ENCODE measurements at regions not wholly inside any gene's neighbourhood (a gene's known extent, or its start where the extent isn't known, plus 50 kb on each side); places are given as distances from the start of the nearest gene placed in this dataset.

DNA sequence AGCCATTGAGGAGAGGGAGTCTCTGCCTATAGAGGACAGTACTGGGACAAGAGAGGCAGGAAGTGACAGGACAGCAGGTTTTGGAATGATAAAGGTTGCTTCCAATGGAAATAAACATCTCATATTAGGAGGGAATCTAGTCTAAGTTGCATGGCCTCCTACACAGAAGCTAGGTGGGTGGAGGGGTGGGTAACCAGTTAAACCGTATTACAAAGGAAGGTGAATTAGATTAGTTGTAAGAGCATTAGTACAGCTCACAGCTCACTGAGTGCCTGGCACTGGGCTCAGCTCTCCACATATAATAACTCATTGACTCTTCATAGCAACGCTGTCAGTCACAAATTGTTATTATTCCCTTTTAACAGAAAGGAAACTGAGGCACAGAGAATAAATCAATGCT, 468.1 kb downstream of the PTPRU start:
- 21% methylated on average over 2 of the region's 2 CpGs for WGBS (ENCODE audit: missing lambda C conversion rate)
- TF ChIP-seq TP53 (CRISPR knock-in tag; IDR thresholded peaks at IDR 0.05), result no peak
- TF ChIP-seq, protein P1, sequence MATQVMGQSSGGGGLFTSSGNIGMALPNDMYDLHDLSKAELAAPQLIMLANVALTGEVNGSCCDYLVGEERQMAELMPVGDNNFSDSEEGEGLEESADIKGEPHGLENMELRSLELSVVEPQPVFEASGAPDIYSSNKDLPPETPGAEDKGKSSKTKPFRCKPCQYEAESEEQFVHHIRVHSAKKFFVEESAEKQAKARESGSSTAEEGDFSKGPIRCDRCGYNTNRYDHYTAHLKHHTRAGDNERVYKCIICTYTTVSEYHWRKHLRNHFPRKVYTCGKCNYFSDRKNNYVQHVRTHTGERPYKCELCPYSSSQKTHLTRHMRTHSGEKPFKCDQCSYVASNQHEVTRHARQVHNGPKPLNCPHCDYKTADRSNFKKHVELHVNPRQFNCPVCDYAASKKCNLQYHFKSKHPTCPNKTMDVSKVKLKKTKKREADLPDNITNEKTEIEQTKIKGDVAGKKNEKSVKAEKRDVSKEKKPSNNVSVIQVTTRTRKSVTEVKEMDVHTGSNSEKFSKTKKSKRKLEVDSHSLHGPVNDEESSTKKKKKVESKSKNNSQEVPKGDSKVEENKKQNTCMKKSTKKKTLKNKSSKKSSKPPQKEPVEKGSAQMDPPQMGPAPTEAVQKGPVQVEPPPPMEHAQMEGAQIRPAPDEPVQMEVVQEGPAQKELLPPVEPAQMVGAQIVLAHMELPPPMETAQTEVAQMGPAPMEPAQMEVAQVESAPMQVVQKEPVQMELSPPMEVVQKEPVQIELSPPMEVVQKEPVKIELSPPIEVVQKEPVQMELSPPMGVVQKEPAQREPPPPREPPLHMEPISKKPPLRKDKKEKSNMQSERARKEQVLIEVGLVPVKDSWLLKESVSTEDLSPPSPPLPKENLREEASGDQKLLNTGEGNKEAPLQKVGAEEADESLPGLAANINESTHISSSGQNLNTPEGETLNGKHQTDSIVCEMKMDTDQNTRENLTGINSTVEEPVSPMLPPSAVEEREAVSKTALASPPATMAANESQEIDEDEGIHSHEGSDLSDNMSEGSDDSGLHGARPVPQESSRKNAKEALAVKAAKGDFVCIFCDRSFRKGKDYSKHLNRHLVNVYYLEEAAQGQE (IDR thresholded peaks at IDR 0.05), result no peak
- TF ChIP-seq HEYL (CRISPR knock-in tag; IDR thresholded peaks at IDR 0.05), result no peak
- TF ChIP-seq RFX5 (IDR thresholded peaks at IDR 0.05), result no peak
- TF ChIP-seq JUNB (IDR thresholded peaks at IDR 0.05), result no peak
- no peak for TF ChIP-seq CEBPB (IDR thresholded peaks at IDR 0.05)
- TF ChIP-seq BHLHE40 (IDR thresholded peaks at IDR 0.05; ENCODE audit: low read depth, low read length), result no peak
- no peak for TF ChIP-seq CBX2 (IDR thresholded peaks at IDR 0.05; ENCODE audit: borderline replicate concordance, low read depth)
- TF ChIP-seq SREBF2 (IDR thresholded peaks at IDR 0.05), result no peak
- TF ChIP-seq SMC3 (IDR thresholded peaks at IDR 0.05), result no peak
- TF ChIP-seq HOXA7 (CRISPR knock-in tag; IDR thresholded peaks at IDR 0.05), result no peak
- no peak for TF ChIP-seq EHF (CRISPR knock-in tag; IDR thresholded peaks at IDR 0.05)
- no peak for TF ChIP-seq RARB (CRISPR knock-in tag; IDR thresholded peaks at IDR 0.05)
- TF ChIP-seq FOSL2 (IDR thresholded peaks at IDR 0.05), result no peak
- TF ChIP-seq FOSL2 (CRISPR knock-in tag; IDR thresholded peaks at IDR 0.05), result no peak
- CTCF ChIA-PET, result interaction anchor here (1.0 to 2.5 kb wide), 11 partner anchors 10 to 473 kb away, joined by 3 to 8 read pairs (median 4); no protein-coding TSS in a partner anchor

DNA sequence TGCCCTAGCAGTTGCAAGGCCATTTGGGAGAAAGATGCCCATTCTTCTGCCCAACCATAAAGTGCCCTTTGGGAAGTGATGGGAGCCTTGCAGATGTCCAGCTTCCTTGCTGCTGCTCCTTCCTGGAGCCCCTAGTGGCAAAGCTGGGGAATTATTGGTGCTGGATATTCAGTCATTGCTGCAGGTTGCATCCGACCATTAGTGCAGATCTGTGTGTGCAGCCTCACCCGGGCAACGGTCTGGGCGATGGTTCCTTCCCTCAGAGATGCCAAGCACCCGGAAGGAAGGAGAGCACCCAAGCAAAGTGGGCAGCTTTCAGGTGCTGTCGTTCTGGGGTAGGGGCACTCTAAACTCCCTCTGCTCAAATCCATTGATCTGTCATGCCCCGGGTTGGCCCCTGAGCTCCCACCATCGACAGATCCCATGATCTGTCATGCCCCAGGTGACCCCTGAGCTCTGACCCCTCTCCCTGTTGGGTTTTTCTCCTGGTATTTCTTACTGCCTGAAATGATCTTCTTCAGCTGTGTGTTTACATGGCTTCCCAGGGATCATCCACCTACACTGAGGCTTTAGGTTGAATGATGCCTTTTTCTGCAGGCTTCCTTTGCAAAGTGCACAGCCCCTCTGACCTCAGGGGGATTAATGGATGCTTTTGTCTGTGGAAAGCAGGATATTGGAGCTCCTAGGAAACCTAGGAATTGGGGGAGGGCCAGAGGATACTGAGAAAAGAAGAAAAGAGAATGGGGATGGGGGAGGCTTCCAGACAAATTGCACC, 467.5 kb downstream of the PTPRU start:
- ATAC-seq (peak; percentile 76 to 82; a peak in 5 of 6 replicates), DNase-seq (ENCODE audit: low read depth in 1 of 2, low spot score in 1 of 2) (peak; percentile 49 to 65), FAIRE-seq (no peak)
- POLR2A ChIA-PET, result no interaction called here
- 26% methylated on average over 6 of the region's 8 CpGs for WGBS (ENCODE audit: missing lambda C conversion rate)
- H3K4me3 ChIP-seq, result no peak overlapping the region
- CTCF ChIA-PET, result interaction anchor here (0.9 to 2.5 kb wide), 18 partner anchors 10 to 1005 kb away, joined by 3 to 8 read pairs (median 4); no protein-coding TSS in a partner anchor
- peaks cover 12% of the 10 kb centered on the region for H3K4me1 ChIP-seq
- TF ChIP-seq, protein P2, sequence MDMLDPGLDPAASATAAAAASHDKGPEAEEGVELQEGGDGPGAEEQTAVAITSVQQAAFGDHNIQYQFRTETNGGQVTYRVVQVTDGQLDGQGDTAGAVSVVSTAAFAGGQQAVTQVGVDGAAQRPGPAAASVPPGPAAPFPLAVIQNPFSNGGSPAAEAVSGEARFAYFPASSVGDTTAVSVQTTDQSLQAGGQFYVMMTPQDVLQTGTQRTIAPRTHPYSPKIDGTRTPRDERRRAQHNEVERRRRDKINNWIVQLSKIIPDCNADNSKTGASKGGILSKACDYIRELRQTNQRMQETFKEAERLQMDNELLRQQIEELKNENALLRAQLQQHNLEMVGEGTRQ (IDR thresholded peaks at IDR 0.05), result no peak
- TF ChIP-seq, protein P3, sequence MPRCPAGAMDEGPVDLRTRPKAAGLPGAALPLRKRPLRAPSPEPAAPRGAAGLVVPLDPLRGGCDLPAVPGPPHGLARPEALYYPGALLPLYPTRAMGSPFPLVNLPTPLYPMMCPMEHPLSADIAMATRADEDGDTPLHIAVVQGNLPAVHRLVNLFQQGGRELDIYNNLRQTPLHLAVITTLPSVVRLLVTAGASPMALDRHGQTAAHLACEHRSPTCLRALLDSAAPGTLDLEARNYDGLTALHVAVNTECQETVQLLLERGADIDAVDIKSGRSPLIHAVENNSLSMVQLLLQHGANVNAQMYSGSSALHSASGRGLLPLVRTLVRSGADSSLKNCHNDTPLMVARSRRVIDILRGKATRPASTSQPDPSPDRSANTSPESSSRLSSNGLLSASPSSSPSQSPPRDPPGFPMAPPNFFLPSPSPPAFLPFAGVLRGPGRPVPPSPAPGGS (IDR thresholded peaks at IDR 0.05), result no peak
- TF ChIP-seq, protein P4, sequence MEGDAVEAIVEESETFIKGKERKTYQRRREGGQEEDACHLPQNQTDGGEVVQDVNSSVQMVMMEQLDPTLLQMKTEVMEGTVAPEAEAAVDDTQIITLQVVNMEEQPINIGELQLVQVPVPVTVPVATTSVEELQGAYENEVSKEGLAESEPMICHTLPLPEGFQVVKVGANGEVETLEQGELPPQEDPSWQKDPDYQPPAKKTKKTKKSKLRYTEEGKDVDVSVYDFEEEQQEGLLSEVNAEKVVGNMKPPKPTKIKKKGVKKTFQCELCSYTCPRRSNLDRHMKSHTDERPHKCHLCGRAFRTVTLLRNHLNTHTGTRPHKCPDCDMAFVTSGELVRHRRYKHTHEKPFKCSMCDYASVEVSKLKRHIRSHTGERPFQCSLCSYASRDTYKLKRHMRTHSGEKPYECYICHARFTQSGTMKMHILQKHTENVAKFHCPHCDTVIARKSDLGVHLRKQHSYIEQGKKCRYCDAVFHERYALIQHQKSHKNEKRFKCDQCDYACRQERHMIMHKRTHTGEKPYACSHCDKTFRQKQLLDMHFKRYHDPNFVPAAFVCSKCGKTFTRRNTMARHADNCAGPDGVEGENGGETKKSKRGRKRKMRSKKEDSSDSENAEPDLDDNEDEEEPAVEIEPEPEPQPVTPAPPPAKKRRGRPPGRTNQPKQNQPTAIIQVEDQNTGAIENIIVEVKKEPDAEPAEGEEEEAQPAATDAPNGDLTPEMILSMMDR (IDR thresholded peaks at IDR 0.05), result peak; percentile 45
- TF ChIP-seq, protein P1 (IDR thresholded peaks at IDR 0.05), result no peak
- TF ChIP-seq, protein P5, sequence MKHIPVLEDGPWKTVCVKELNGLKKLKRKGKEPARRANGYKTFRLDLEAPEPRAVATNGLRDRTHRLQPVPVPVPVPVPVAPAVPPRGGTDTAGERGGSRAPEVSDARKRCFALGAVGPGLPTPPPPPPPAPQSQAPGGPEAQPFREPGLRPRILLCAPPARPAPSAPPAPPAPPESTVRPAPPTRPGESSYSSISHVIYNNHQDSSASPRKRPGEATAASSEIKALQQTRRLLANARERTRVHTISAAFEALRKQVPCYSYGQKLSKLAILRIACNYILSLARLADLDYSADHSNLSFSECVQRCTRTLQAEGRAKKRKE (CRISPR knock-in tag; IDR thresholded peaks at IDR 0.05; ENCODE audit: low read depth), result no peak
- peak; percentile 20 to 35; a peak in 3 of 5 replicates for TF ChIP-seq RAD21 (conservative IDR thresholded peaks at IDR 0.05 in 1 of 2, IDR thresholded peaks at IDR 0.05 in 1 of 2)
- TF ChIP-seq CHD4 (IDR thresholded peaks at IDR 0.05; ENCODE audit: borderline replicate concordance), result no peak
- TF ChIP-seq EHF (CRISPR knock-in tag; IDR thresholded peaks at IDR 0.05), result no peak
- TF ChIP-seq POLR2AphosphoS2 (conservative IDR thresholded peaks at IDR 0.05; ENCODE audit: low read length), result no peak
- H3K9me3 ChIP-seq, result no peaks in the 10 kb centered on the region
- H3K27ac ChIP-seq, result no peak overlapping the region
- no peak overlapping the region for H3K4me2 ChIP-seq

More for the DNA sequence above, 468.1 kb downstream of the PTPRU start:
- ATAC-seq, result no peak
- no peak overlapping the region for H3K27ac ChIP-seq
- no peak overlapping the region for H3K4me2 ChIP-seq
- POLR2A ChIA-PET, result no interaction called here
- no peak for DNase-seq (ENCODE audit: low read depth in 1 of 2, low spot score in 1 of 2)
- H3K9me3 ChIP-seq, result no peaks in the 10 kb centered on the region
- H3K4me1 ChIP-seq, result peaks cover 19% of the 10 kb centered on the region
- FAIRE-seq, result no peak
- no peak overlapping the region for H3K4me3 ChIP-seq
